Endodermal cell (in vitro differentiated cells): ENCODE measurements at regions not wholly inside any gene's neighbourhood (a gene's known extent, or its start where the extent isn't known, plus 50 kb on each side); places are given as distances from the start of the nearest gene placed in this dataset.

ENCODE experiments used
- DNase-seq: peaks from one replicate; pipeline ENCODE4 v3.0.0-alpha.2; 2017
- H3K27ac ChIP-seq: 2 replicates; pipeline ENCODE4 v1.5.1; 2013; ENCODE audit warnings: mild to moderate bottlenecking, low read depth, low read length, moderate library complexity
- H3K27me3 ChIP-seq: 2 replicates; pipeline ENCODE4 v1.6.1; 2013; ENCODE audit warnings: mild to moderate bottlenecking, low read length, moderate library complexity; ENCODE audit not compliant: insufficient read depth, control insufficient read depth, poor library complexity, severe bottlenecking
- H3K36me3 ChIP-seq: 2 replicates; pipeline ENCODE4 v1.7.0; 2013; ENCODE audit warnings: mild to moderate bottlenecking, low read length, moderate library complexity; ENCODE audit not compliant: control insufficient read depth, insufficient read depth
- H3K4me1 ChIP-seq: one replicate; pipeline ENCODE4 v1.7.0; 2013; ENCODE audit warnings: low read length; ENCODE audit not compliant: control insufficient read depth, insufficient read depth
- H3K4me3 ChIP-seq: 2 replicates; pipeline ENCODE4 v1.5.1; 2013; ENCODE audit warnings: mild to moderate bottlenecking, low read length, moderate library complexity
- H3K9ac ChIP-seq: 2 replicates; pipeline ENCODE4 v1.6.1; 2013; ENCODE audit warnings: mild to moderate bottlenecking, low read length, moderate library complexity; ENCODE audit not compliant: poor library complexity, severe bottlenecking; ENCODE audit errors: extremely low read depth
- H3K9me3 ChIP-seq: 2 replicates; pipeline ENCODE4 v1.6.1; 2013; ENCODE audit warnings: mild to moderate bottlenecking, low read length, moderate library complexity; ENCODE audit not compliant: control insufficient read depth
- H3K27ac Mint-ChIP-seq: 2 replicates; pipeline ENCODE4 v1.8.0; 2020; ENCODE audit warnings: mixed read lengths
- H3K27me3 Mint-ChIP-seq: 2 replicates; pipeline ENCODE4 v1.8.0; 2021; ENCODE audit warnings: mild to moderate bottlenecking, mixed read lengths; ENCODE audit not compliant: insufficient read depth
- H3K36me3 Mint-ChIP-seq: 2 replicates; pipeline ENCODE4 v1.8.0; 2020; ENCODE audit warnings: low read depth, mixed read lengths
- H3K4me1 Mint-ChIP-seq: 2 replicates; pipeline ENCODE4 v1.8.0; 2020; ENCODE audit warnings: mixed read lengths
- H3K4me3 Mint-ChIP-seq: 2 replicates; pipeline ENCODE4 v1.8.0; 2020; ENCODE audit warnings: mild to moderate bottlenecking, moderate library complexity, mixed read lengths
- H3K9me3 Mint-ChIP-seq: 2 replicates; pipeline ENCODE4 v1.8.0; 2020; ENCODE audit warnings: mild to moderate bottlenecking, mixed read lengths
- WGBS, 2 experiments: methylation state at CpG; one replicate each; pipeline versions ENCODE4 v1.1.5 to v1.1.7; 2013; ENCODE audit warnings: missing lambda C conversion rate in 2 of 2, mixed read lengths in 1 of 2; ENCODE audit not compliant: insufficient coverage in 1 of 2, insufficient read length in 1 of 2; 5-methylcytosine and 5-hydroxymethylcytosine counted together
- TF ChIP-seq, protein P1 (sequence below): fragments of 200-600 bp; sonication (generic); conservative IDR thresholded peaks from 2 replicates; pipeline ENCODE4 v1.5.0; 2021; ENCODE audit warnings: antibody characterized with exemption, mild to moderate bottlenecking

DNA sequence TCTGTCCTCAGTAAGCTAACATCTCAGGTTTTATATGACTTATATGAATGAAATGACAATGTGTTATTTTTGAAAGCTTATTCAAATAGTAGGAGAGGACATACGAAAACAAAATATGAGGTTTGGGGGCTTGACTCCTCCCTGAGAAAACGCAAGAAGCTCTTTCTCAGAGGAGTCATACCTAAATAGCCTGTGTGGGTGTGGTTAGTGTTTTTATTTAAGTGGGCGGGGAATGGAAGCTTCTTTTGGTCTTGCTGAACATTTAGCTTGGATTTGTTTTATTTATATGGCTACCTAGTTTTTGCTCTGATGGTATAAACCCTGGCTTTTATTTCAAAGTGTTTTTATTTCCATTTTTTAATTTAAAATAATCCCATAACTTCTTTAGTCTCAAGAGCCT, 72.1 kb upstream of the DSG1 start:
- no peaks in the 10 kb centered on the region for H3K9me3 Mint-ChIP-seq
- H3K36me3 ChIP-seq = no peaks in the 10 kb centered on the region
- peaks cover 11% of the 10 kb centered on the region for H3K4me1 ChIP-seq
- H3K27ac ChIP-seq = no peak overlapping the region
- H3K4me3 ChIP-seq = no peak overlapping the region
- H3K27me3 ChIP-seq = no peaks in the 10 kb centered on the region
- H3K4me1 Mint-ChIP-seq = peaks cover 44% of the 10 kb centered on the region
- H3K9ac ChIP-seq = no peak overlapping the region
- WGBS, 2 experiments = 93 to 100% methylated on average over 1 to 3 of the region's 3 CpGs
- DNase-seq = no peak
- TF ChIP-seq, protein P1, sequence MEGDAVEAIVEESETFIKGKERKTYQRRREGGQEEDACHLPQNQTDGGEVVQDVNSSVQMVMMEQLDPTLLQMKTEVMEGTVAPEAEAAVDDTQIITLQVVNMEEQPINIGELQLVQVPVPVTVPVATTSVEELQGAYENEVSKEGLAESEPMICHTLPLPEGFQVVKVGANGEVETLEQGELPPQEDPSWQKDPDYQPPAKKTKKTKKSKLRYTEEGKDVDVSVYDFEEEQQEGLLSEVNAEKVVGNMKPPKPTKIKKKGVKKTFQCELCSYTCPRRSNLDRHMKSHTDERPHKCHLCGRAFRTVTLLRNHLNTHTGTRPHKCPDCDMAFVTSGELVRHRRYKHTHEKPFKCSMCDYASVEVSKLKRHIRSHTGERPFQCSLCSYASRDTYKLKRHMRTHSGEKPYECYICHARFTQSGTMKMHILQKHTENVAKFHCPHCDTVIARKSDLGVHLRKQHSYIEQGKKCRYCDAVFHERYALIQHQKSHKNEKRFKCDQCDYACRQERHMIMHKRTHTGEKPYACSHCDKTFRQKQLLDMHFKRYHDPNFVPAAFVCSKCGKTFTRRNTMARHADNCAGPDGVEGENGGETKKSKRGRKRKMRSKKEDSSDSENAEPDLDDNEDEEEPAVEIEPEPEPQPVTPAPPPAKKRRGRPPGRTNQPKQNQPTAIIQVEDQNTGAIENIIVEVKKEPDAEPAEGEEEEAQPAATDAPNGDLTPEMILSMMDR = no peak
- no peak overlapping the region for H3K27ac Mint-ChIP-seq
- no peak overlapping the region for H3K4me3 Mint-ChIP-seq
- H3K36me3 Mint-ChIP-seq = no peaks in the 10 kb centered on the region
- no peaks in the 10 kb centered on the region for H3K27me3 Mint-ChIP-seq
- no peaks in the 10 kb centered on the region for H3K9me3 ChIP-seq

DNA sequence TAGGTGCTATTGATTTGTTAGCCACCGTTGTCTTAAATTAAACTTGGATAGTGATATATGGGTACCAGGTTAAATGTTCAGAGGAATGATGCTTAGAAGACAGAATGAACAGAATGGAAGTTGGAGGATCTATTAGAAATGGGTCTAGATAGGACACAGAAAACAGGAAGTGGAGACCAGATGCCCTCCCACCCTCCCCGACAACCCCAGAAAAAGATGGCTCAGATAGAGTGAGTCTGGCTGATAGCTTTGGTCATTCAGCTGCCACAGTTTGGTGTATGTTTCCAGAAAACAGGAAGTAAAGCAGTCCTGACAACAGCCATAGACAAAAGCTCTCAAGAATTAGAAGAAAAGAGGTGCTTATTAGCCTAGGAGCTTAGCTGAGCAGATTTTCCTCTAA, 71.5 kb upstream of the DSG1 start:
- no peak overlapping the region for H3K27ac Mint-ChIP-seq
- Histone ChIP-seq H3K4me1 (peaks cover 11% of the 10 kb centered on the region), H3K27me3 (no peaks in the 10 kb centered on the region), H3K9ac (no peak overlapping the region), H3K27ac (no peak overlapping the region), H3K36me3 (no peaks in the 10 kb centered on the region), H3K9me3 (no peaks in the 10 kb centered on the region), H3K4me3 (no peak overlapping the region)
- peaks cover 41% of the 10 kb centered on the region for H3K4me1 Mint-ChIP-seq
- no peak overlapping the region for H3K4me3 Mint-ChIP-seq
- no peak for DNase-seq
- no peaks in the 10 kb centered on the region for H3K27me3 Mint-ChIP-seq
- H3K9me3 Mint-ChIP-seq = no peaks in the 10 kb centered on the region
- no peaks in the 10 kb centered on the region for H3K36me3 Mint-ChIP-seq
- WGBS, 2 experiments = 93 to 100% methylated on average over 1 to 2 of the region's 2 CpGs
- TF ChIP-seq, protein P1 = no peak

GRCh38 chr18:31247574-31248199, 70.3 kb upstream of the DSG1 start:
- Mint-ChIP-seq H3K36me3 (no peaks in the 10 kb centered on the region), H3K9me3 (no peaks in the 10 kb centered on the region), H3K27me3 (no peaks in the 10 kb centered on the region), H3K27ac (no peak overlapping the region), H3K4me3 (no peak overlapping the region), H3K4me1 (peaks cover 28% of the 10 kb centered on the region)
- Histone ChIP-seq H3K4me3 (no peak overlapping the region), H3K4me1 (peaks cover 11% of the 10 kb centered on the region), H3K9me3 (no peaks in the 10 kb centered on the region), H3K27ac (no peak overlapping the region), H3K9ac (no peak overlapping the region), H3K36me3 (no peaks in the 10 kb centered on the region), H3K27me3 (no peaks in the 10 kb centered on the region)
- WGBS, 2 experiments = 89% methylated on average over 3 of the region's 6 CpGs; no CpG with 5 or more reads in 1 of the 2 experiments
- no peak for DNase-seq
- TF ChIP-seq, protein P1 = no peak
